Mucosa of rectum (tissue), 2 donors: ENCODE measurements at regions not wholly inside any gene's neighbourhood (a gene's known extent, or its start where the extent isn't known, plus 50 kb on each side); places are given as distances from the start of the nearest gene placed in this dataset.
"Not testable (repeated sequence)": the region's sequence is repeated elsewhere in the genome, so short reads cannot be mapped to it uniquely, and the experiment has no call there.

Experiments
- H3K27ac ChIP-seq, 2 donors: one replicate each; pipeline ENCODE4 v1.7.0; 2013; ENCODE audit warnings: inconsistent platforms in 2 of 2, low read depth in 2 of 2, low read length in 2 of 2
- H3K27me3 ChIP-seq, 2 donors: one replicate each; pipeline ENCODE4 v1.7.0; 2013; ENCODE audit warnings: low read length in 2 of 2; ENCODE audit not compliant: control insufficient read depth in 2 of 2, insufficient read depth in 2 of 2
- H3K36me3 ChIP-seq, 2 donors: one replicate each; pipeline ENCODE4 v1.7.0; 2013; ENCODE audit warnings: low read length in 2 of 2; ENCODE audit not compliant: control insufficient read depth in 2 of 2, insufficient read depth in 2 of 2
- H3K4me1 ChIP-seq, 2 donors: one replicate each; pipeline ENCODE4 v1.7.0; 2013; ENCODE audit warnings: low read length in 2 of 2, mild to moderate bottlenecking in 1 of 2; ENCODE audit not compliant: control insufficient read depth in 2 of 2, insufficient read depth in 2 of 2
- H3K4me3 ChIP-seq, 2 donors: one replicate each; pipeline ENCODE4 v1.7.0; 2013; ENCODE audit warnings: low read length in 2 of 2
- H3K9ac ChIP-seq, 2 donors: one replicate each; pipeline ENCODE4 v1.7.0; 2013; ENCODE audit warnings: low read length in 2 of 2, low read depth in 1 of 2, mild to moderate bottlenecking in 1 of 2
- H3K9me3 ChIP-seq, 2 donors: one replicate each; pipeline ENCODE4 v1.7.0; 2013; ENCODE audit warnings: low read length in 2 of 2; ENCODE audit not compliant: control insufficient read depth in 2 of 2
- donor health status: healthy.
- donor health status: Normal muscosa, but diverticular disease.

- Histone ChIP-seq H3K27me3 (no peaks in the 10 kb centered on the region), H3K9me3 (no peaks in the 10 kb centered on the region), H3K4me3 (no peak overlapping the region), H3K9ac (no peak overlapping the region), H3K27ac (no peak overlapping the region), H3K4me1 (no peaks in the 10 kb centered on the region), H3K36me3 (no peaks in the 10 kb centered on the region)
These were observed 312.0 kb upstream of the DUSP10 start for GRCh38 chr1:222053790-222054294.

DNA sequence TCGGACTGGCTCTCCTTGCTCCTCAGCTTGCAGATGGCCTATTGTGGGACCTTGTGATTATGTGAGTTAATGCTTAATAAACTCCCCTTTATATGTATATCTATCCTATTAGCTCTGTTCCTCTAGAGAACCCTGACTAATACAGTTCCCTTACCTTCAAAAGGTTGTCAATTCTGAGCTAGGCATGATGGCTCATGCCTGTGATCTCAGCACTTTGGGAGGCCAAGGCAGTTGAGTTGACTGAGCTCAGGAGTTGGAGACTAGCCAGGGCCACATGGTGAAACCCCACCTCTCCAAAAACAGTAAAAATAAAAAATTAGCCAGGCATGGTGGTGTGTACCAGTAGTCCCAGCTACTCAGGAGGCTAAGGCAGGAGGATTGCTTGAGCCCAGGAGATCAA lies 309.4 kb upstream of the DUSP10 start:
- H3K27ac ChIP-seq, H3K36me3 ChIP-seq, H3K9me3 ChIP-seq, H3K9ac ChIP-seq, H3K4me3 ChIP-seq, H3K4me1 ChIP-seq, H3K27me3 ChIP-seq: not testable (repeated sequence)

GRCh38 chr1:222049661-222050060 lies 307.8 kb upstream of the DUSP10 start:
- not testable (repeated sequence) for H3K4me3 ChIP-seq, H3K4me1 ChIP-seq, H3K9ac ChIP-seq, H3K27me3 ChIP-seq, H3K9me3 ChIP-seq, H3K36me3 ChIP-seq, H3K27ac ChIP-seq

DNA sequence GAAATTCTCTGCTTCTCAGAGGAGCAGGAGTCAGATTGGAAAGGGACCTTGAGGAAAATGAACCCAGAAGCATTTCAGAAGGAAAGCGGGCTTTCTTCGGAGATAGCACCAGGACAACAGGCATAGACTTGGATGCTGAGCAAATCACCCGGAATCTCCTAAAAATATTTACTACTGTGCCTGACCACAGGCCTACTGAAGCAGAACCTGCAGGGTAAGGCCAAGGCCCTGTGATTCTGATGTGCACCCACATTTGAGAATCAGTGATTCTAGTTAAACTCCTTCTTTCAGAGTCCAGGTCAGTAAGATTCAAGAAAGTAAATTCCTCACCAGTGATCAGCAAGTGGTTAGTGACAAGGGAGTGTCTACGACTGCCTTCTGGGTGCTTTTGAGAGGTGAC lies 307.3 kb upstream of the DUSP10 start:
- Histone ChIP-seq H3K27ac (no peak overlapping the region), H3K27me3 (no peaks in the 10 kb centered on the region), H3K9me3 (no peaks in the 10 kb centered on the region), H3K4me1 (no peaks in the 10 kb centered on the region), H3K36me3 (no peaks in the 10 kb centered on the region), H3K9ac (no peak overlapping the region), H3K4me3 (no peak overlapping the region)

DNA sequence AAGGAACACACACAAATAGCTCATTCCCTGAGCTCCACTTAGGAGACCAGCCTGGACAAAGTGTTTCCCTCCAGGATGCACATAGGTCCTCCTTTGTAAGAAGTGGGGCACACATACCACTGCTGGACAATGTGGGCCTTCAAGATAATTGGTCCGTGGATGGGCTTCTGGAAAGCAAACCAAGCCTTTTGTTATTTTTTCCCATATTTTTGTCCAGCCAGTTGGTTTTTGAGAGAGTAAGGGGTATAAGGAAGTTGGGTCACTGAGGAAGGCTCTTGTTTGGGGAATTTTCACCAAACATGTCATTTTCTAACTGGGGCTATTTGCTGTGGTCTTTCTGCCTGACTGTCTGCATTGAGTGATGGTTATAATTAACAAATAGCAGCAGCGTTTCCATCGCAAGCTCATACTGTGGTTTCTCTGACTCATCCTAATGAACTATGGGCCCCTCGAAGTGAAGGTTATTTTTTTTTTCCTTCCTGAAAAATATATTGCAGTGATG lies 306.3 kb upstream of the DUSP10 start:
- no peaks in the 10 kb centered on the region for H3K9me3 ChIP-seq
- peaks cover 0 to 3% of the 10 kb centered on the region in 2 donors for H3K4me1 ChIP-seq
- H3K27me3 ChIP-seq: no peaks in the 10 kb centered on the region
- no peaks in the 10 kb centered on the region for H3K36me3 ChIP-seq
- no peak overlapping the region for H3K4me3 ChIP-seq
- H3K9ac ChIP-seq: no peak overlapping the region
- no peak overlapping the region for H3K27ac ChIP-seq

DNA sequence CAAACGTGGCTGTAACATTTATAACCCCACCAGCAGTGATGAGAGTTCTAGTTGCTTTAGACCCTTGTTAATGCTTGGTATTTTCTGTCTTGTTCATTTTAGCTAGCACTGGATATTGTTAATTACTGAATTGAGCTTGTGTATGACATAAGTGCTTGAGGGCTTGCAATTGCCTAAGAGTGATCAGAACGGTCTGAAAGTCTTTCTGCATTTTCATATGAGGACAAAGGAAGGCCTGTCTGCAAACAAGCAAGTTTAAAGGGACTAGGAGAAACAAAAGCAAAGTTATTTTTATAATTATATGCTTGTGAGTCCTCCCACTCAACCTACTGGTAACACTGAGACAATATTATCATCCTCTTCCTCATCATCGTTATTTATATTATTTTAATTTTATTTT lies 305.5 kb upstream of the DUSP10 start:
- no peak overlapping the region for H3K4me3 ChIP-seq
- H3K4me1 ChIP-seq: peaks cover 0 to 3% of the 10 kb centered on the region in 2 donors
- H3K36me3 ChIP-seq: no peaks in the 10 kb centered on the region
- no peaks in the 10 kb centered on the region for H3K27me3 ChIP-seq
- H3K9ac ChIP-seq: no peak overlapping the region
- H3K9me3 ChIP-seq: no peaks in the 10 kb centered on the region
- H3K27ac ChIP-seq: no peak overlapping the region

DNA sequence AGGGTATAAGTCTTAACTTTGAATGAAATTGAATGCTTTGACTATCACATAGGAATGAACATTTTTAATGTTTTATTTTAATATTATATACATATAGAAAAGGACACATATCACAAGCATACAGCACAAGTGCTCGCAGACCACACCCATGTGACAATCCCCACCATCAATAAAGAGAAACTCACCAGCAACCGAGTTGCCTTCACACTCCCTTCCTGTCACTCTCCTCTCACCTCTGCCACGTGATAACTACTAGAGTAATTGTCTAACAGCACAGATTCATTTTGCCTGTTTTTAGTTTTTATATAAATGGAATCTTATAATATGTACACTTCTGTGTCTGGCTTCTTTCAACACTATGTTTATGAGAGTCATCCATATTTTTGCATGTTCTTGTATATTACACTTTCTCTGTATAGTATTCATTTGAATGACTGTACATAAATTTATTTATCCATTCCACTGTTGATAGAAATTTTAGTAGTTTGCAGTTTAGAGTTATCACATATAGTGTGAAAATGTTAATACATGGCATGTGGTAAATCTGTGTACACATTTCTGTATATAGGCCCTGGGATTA lies 304.9 kb upstream of the DUSP10 start:
- Histone ChIP-seq H3K9me3 (no peaks in the 10 kb centered on the region), H3K4me3 (no peak overlapping the region), H3K4me1 (peaks cover 0 to 3% of the 10 kb centered on the region in 2 donors), H3K9ac (no peak overlapping the region), H3K27ac (no peak overlapping the region), H3K36me3 (no peaks in the 10 kb centered on the region), H3K27me3 (no peaks in the 10 kb centered on the region)

DNA sequence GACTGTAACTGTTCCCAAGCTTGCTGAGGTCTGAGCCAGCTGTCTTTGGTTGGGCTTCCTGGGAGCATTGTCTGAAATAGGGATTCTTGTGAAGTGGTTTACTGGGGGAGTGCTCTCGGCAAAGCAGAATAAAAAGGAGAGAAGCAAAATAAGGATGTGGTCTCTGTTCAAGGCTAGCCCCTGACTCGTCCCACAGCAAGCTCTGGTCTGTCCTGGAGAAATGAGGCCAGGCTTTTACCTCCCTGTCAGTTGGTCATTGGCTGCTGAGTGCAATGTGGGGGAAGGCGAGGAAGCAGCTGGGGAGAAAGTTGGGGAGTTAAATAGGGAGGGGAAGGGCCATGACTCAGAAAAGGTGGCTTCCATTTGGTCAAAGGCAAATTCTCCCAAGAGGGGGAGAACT lies 303.9 kb upstream of the DUSP10 start:
- Histone ChIP-seq H3K4me1 (peaks cover 0 to 3% of the 10 kb centered on the region in 2 donors), H3K9me3 (no peaks in the 10 kb centered on the region), H3K27me3 (no peaks in the 10 kb centered on the region), H3K36me3 (no peaks in the 10 kb centered on the region), H3K4me3 (no peak overlapping the region), H3K27ac (no peak overlapping the region), H3K9ac (no peak overlapping the region)

DNA sequence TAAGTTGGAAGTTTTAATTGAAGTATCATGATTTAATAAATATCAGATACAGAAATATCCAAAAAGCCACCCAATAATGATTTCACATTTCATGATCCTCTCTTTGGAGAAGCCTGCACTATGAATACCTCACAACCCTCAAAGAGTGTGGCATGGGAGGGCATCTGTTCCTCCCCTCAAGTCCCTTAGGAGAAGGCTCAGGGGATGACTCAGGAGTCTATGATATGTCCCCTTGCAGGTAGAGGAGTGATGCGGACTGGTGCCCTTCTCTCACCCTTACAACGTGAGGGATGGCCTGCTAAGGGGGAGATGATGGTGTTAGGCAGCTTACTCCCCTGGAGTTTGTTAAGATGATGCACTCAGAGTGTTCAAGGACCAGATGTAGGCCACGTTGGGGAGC lies 303.3 kb upstream of the DUSP10 start:
- peaks cover 0 to 3% of the 10 kb centered on the region in 2 donors for H3K4me1 ChIP-seq
- H3K36me3 ChIP-seq: no peaks in the 10 kb centered on the region
- H3K27me3 ChIP-seq: no peaks in the 10 kb centered on the region
- no peaks in the 10 kb centered on the region for H3K9me3 ChIP-seq
- no peak overlapping the region for H3K9ac ChIP-seq
- H3K27ac ChIP-seq: no peak overlapping the region
- no peak overlapping the region for H3K4me3 ChIP-seq

DNA sequence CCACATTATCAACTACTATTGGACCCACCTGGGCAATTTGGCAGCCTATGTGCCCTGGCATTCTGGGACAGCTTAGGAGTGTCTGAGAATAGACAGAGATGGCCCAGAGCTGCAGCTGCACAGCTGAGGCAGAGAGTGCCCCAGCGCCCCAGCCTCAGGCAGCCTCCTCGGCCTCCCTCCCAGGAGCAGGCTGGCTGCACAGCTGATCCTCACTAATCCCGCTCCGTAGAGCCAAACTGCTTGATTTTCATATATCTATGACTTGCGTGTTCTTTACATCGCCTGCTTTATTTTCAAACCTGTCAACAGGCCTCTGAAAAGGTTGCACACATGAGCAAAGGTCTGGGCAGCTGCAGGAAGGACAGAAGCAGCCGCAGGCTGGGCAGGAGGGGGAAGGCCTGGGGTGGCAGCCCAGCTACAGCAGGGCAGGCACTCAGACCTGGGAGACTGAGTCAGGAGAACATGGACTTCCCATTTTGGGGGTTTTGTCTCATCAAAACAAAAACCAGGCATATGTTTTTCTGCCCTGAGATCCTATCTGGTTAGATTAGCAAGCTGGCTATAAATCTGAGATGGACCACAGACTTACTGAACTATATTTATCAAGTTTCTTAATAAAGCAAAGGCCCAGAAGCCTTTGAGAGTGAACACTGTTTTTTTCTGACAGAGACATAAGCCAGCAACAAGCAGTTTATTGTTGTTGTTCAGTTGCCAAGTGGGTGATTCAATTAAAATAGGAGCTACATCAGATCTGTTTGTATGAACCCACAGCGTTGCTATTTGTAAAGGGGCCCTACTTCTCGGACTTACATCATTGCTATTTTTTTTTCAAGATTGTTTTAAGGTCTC lies 301.8 kb upstream of the DUSP10 start:
- Histone ChIP-seq H3K9me3 (no peaks in the 10 kb centered on the region), H3K27ac (peak overlapping the region; percentile 47 to 54), H3K4me3 (no peak overlapping the region), H3K4me1 (peaks cover 0 to 3% of the 10 kb centered on the region in 2 donors), H3K36me3 (no peaks in the 10 kb centered on the region), H3K27me3 (no peaks in the 10 kb centered on the region), H3K9ac (no peak overlapping the region)
